HEK293T (cell line): ENCODE measurements at regions not wholly inside any gene's neighbourhood (a gene's known extent, or its start where the extent isn't known, plus 50 kb on each side); places are given as distances from the start of the nearest gene placed in this dataset.

ENCODE experiments used
- ARNT ChIP-seq: fragments of 450-650 bp; IDR thresholded peaks from 2 replicates; pipeline ENCODE4 v1.6.1; 2017; ENCODE audit warnings: mild to moderate bottlenecking
- BHLHE40 ChIP-seq: fragments of 450-650 bp; IDR thresholded peaks from 2 replicates; pipeline ENCODE4 v1.6.1; 2016; ENCODE audit warnings: mild to moderate bottlenecking, moderate library complexity, borderline replicate concordance
- CTBP1 ChIP-seq: fragments of 450-650 bp; IDR thresholded peaks from 2 replicates; pipeline ENCODE4 v1.6.1; 2016; ENCODE audit warnings: borderline replicate concordance
- ELF4 ChIP-seq: fragments of 450-650 bp; IDR thresholded peaks from 2 replicates; pipeline ENCODE4 v1.6.1; 2017; ENCODE audit warnings: antibody characterized with exemption
- FOXA1 ChIP-seq: fragments of 450-650 bp; IDR thresholded peaks from 2 replicates; pipeline ENCODE4 v1.6.1; 2016; ENCODE audit warnings: mild to moderate bottlenecking
- FOXK2 ChIP-seq: fragments of 450-650 bp; IDR thresholded peaks from 2 replicates; pipeline ENCODE4 v1.6.1; 2016; ENCODE audit warnings: mild to moderate bottlenecking
- FOXM1 ChIP-seq: fragments of 450-650 bp; IDR thresholded peaks from 2 replicates; pipeline ENCODE4 v1.6.1; 2017; ENCODE audit warnings: mild to moderate bottlenecking, borderline replicate concordance
- HDGF ChIP-seq: fragments of 450-650 bp; IDR thresholded peaks from 2 replicates; pipeline ENCODE4 v1.6.1; 2017; ENCODE audit warnings: antibody characterized with exemption, borderline replicate concordance
- NFRKB ChIP-seq: fragments of 450-650 bp; IDR thresholded peaks from 2 replicates; pipeline ENCODE4 v1.6.1; 2016; ENCODE audit warnings: mild to moderate bottlenecking, moderate library complexity
- SP1 ChIP-seq: fragments of 450-650 bp; IDR thresholded peaks from 2 replicates; pipeline ENCODE4 v1.6.1; 2017
- SUZ12 ChIP-seq: fragments of 450-650 bp; IDR thresholded peaks from 2 replicates; pipeline ENCODE4 v1.6.1; 2016; ENCODE audit warnings: mild to moderate bottlenecking
- TARDBP ChIP-seq: fragments of 450-650 bp; IDR thresholded peaks from 2 replicates; pipeline ENCODE4 v1.6.1; 2016
- ZNF384 ChIP-seq: fragments of 450-650 bp; IDR thresholded peaks from 2 replicates; pipeline ENCODE4 v1.6.1; 2016
- TF ChIP-seq, protein P1 (sequence below): fragments of 450-650 bp; IDR thresholded peaks from 2 replicates; pipeline ENCODE4 v1.6.1; 2016

DNA sequence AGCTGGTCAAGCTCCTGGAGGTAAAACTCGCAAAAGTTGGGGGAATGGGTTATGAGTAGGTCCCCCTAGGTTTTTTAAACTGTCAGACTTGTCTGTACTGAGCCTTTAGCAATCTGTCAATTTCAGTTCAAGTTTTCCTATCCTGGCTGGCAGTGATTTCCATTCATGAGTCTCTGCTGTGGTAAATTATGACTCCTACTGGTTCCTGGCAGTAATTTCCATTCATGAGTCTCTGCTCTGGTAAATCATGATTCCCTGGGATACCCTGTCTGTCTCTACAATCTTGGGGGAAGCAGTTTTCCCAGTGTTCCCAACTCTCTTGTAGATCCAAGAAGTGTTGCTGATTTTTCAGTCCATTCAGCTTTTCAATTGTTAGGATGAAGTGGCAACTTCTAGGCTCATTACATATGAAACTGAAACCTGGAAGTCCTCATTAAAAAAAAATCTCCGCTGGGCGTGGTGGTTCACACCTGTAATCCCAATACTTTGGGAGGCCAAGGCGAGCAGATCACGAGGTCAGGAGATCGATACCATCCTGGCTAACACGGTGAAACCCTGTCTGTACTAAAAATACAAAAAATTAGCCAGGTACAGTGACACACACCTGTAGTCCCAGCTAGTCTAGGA, 91.3 kb upstream of the GPBP1 start:
- TF ChIP-seq NFRKB (no peak), SP1 (no peak), ZNF384 (no peak), FOXK2 (no peak), FOXM1 (no peak), ARNT (no peak), BHLHE40 (no peak), HDGF (no peak), CTBP1 (no peak), TARDBP (no peak), SUZ12 (no peak), ELF4 (no peak), FOXA1 (no peak)
- TF ChIP-seq, protein P1, sequence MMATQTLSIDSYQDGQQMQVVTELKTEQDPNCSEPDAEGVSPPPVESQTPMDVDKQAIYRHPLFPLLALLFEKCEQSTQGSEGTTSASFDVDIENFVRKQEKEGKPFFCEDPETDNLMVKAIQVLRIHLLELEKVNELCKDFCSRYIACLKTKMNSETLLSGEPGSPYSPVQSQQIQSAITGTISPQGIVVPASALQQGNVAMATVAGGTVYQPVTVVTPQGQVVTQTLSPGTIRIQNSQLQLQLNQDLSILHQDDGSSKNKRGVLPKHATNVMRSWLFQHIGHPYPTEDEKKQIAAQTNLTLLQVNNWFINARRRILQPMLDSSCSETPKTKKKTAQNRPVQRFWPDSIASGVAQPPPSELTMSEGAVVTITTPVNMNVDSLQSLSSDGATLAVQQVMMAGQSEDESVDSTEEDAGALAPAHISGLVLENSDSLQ, result no peak
